ENCODE measurements at regions not wholly inside any gene's neighbourhood (a gene's known extent, or its start where the extent isn't known, plus 50 kb on each side); places are given as distances from the start of the nearest gene placed in this dataset.

DNA sequence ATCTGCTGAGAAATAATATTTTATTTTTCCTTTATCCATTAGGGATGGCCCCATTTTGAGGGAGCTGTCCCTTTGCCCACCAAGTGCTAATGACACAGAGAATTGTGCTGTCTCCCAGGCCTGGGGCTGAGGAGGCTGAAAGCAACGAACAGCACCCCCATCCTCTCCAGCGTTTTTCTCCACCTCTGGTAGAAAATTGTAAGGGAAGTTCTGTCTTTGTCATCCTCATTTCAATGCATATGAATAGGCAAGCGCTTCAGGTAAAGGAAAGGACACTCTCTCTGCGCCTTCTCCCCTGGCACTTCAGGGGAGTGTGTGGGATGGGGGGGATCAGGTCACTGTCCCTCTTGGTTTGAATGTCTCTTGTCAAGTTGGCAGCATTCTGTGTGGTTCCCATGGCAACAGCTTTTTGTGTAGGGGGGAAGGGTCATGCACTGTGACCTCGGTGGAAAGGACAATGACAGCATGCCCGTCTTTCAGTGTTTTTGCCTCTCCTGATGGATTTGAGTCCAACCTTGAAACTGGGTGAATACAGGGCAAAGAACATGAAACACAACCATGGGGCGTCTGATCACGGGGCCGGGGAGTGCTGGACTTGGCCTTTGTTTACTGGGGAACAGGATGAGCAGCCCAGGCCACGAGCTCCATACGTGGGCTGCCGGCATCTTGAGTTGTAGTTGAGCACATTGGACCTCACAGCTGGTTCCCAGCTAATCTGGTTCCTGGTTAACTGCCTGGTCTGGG is 230.2 kb downstream of the VRK1 start:
- Histone ChIP-seq H3K9me2 (ENCODE audit: insufficient read depth, low read length) (no peaks in the 10 kb centered on the region), H3K79me2 (replicated peaks; ENCODE audit: insufficient read depth, low read length) (no peaks in the 10 kb centered on the region), H3K4me3 (ENCODE audit: low read length) (no peak overlapping the region), H3K36me3 (ENCODE audit: insufficient read depth, low read length) (no peaks in the 10 kb centered on the region), H4K20me1 (ENCODE audit: insufficient read depth) (no peaks in the 10 kb centered on the region), H3K27ac (ENCODE audit: low read length) (no peak overlapping the region), H3K4me2 (ENCODE audit: low read length) (no peak overlapping the region), H3F3A (ENCODE audit: insufficient read depth, low read length, poor library complexity, severe bottlenecking) (no peaks in the 10 kb centered on the region), H3K27me3 (ENCODE audit: insufficient read depth, low read depth, low read length) (peaks cover 3% of the 10 kb centered on the region), H2AFZ (ENCODE audit: low read depth, low read length) (no peak overlapping the region), H3K9ac (ENCODE audit: low read length) (no peak overlapping the region), H3K9me3 (ENCODE audit: low read length) (no peaks in the 10 kb centered on the region)
- TF ChIP-seq MXI1 (conservative IDR thresholded peaks at IDR 0.05; ENCODE audit: poor library complexity, severe bottlenecking) (no peak), POLR2AphosphoS5 (IDR thresholded peaks at IDR 0.05) (no peak), RAD21 (conservative IDR thresholded peaks at IDR 0.05) (no peak), EP300 (conservative IDR thresholded peaks at IDR 0.05; ENCODE audit: poor library complexity, severe bottlenecking) (no peak), SMC3 (conservative IDR thresholded peaks at IDR 0.05; ENCODE audit: poor library complexity) (no peak), EZH2 (IDR thresholded peaks at IDR 0.05; ENCODE audit: borderline replicate concordance, insufficient read depth, low read length, poor library complexity, severe bottlenecking) (no peak), TAF1 (IDR thresholded peaks at IDR 0.05; ENCODE audit: low read depth) (no peak)
- TF ChIP-seq, protein P1, sequence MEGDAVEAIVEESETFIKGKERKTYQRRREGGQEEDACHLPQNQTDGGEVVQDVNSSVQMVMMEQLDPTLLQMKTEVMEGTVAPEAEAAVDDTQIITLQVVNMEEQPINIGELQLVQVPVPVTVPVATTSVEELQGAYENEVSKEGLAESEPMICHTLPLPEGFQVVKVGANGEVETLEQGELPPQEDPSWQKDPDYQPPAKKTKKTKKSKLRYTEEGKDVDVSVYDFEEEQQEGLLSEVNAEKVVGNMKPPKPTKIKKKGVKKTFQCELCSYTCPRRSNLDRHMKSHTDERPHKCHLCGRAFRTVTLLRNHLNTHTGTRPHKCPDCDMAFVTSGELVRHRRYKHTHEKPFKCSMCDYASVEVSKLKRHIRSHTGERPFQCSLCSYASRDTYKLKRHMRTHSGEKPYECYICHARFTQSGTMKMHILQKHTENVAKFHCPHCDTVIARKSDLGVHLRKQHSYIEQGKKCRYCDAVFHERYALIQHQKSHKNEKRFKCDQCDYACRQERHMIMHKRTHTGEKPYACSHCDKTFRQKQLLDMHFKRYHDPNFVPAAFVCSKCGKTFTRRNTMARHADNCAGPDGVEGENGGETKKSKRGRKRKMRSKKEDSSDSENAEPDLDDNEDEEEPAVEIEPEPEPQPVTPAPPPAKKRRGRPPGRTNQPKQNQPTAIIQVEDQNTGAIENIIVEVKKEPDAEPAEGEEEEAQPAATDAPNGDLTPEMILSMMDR (IDR thresholded peaks at IDR 0.05; ENCODE audit: poor library complexity, severe bottlenecking), result no peak
- TF ChIP-seq, protein P2, sequence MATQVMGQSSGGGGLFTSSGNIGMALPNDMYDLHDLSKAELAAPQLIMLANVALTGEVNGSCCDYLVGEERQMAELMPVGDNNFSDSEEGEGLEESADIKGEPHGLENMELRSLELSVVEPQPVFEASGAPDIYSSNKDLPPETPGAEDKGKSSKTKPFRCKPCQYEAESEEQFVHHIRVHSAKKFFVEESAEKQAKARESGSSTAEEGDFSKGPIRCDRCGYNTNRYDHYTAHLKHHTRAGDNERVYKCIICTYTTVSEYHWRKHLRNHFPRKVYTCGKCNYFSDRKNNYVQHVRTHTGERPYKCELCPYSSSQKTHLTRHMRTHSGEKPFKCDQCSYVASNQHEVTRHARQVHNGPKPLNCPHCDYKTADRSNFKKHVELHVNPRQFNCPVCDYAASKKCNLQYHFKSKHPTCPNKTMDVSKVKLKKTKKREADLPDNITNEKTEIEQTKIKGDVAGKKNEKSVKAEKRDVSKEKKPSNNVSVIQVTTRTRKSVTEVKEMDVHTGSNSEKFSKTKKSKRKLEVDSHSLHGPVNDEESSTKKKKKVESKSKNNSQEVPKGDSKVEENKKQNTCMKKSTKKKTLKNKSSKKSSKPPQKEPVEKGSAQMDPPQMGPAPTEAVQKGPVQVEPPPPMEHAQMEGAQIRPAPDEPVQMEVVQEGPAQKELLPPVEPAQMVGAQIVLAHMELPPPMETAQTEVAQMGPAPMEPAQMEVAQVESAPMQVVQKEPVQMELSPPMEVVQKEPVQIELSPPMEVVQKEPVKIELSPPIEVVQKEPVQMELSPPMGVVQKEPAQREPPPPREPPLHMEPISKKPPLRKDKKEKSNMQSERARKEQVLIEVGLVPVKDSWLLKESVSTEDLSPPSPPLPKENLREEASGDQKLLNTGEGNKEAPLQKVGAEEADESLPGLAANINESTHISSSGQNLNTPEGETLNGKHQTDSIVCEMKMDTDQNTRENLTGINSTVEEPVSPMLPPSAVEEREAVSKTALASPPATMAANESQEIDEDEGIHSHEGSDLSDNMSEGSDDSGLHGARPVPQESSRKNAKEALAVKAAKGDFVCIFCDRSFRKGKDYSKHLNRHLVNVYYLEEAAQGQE (IDR thresholded peaks at IDR 0.05; ENCODE audit: borderline replicate concordance), result no peak

DNA sequence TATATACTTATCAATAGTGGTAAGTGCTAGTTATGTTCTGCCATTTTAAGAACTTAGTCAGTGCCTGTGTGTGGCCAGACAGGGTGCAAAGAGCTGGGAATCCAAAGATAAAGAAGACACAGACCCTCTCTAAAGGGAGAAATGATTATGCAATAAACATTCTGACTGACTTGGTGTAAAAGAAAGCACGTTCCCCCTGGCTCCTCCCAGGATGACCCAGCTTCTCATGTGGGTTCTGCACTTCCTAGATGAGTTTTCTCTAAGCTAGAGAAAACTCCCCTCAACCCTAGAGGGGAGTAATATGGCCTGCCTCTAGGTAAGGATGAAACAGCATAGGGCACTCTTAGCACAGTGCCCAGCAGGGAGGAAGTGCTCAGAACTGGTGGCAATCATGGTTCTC is 231.2 kb downstream of the VRK1 start:
- no peaks in the 10 kb centered on the region for H3K79me2 ChIP-seq (replicated peaks; ENCODE audit: insufficient read depth, low read length)
- no peaks in the 10 kb centered on the region for H3K9me3 ChIP-seq (ENCODE audit: low read length)
- no peaks in the 10 kb centered on the region for H3F3A ChIP-seq (ENCODE audit: insufficient read depth, low read length, poor library complexity, severe bottlenecking)
- no peaks in the 10 kb centered on the region for H3K36me3 ChIP-seq (ENCODE audit: insufficient read depth, low read length)
- no peak overlapping the region for H3K9ac ChIP-seq (ENCODE audit: low read length)
- no peaks in the 10 kb centered on the region for H4K20me1 ChIP-seq (ENCODE audit: insufficient read depth)
- no peak overlapping the region for H3K4me2 ChIP-seq (ENCODE audit: low read length)
- H3K27ac ChIP-seq (ENCODE audit: low read length), result no peak overlapping the region
- no peaks in the 10 kb centered on the region for H3K9me2 ChIP-seq (ENCODE audit: insufficient read depth, low read length)
- H2AFZ ChIP-seq (ENCODE audit: low read depth, low read length), result no peak overlapping the region
- TF ChIP-seq MXI1 (conservative IDR thresholded peaks at IDR 0.05; ENCODE audit: poor library complexity, severe bottlenecking), result no peak
- TF ChIP-seq EZH2 (IDR thresholded peaks at IDR 0.05; ENCODE audit: borderline replicate concordance, insufficient read depth, low read length, poor library complexity, severe bottlenecking), result no peak
- no peak for TF ChIP-seq SMC3 (conservative IDR thresholded peaks at IDR 0.05; ENCODE audit: poor library complexity)
- TF ChIP-seq, protein P1 (IDR thresholded peaks at IDR 0.05; ENCODE audit: poor library complexity, severe bottlenecking), result no peak
- no peak for TF ChIP-seq POLR2AphosphoS5 (IDR thresholded peaks at IDR 0.05)
- no peak for TF ChIP-seq EP300 (conservative IDR thresholded peaks at IDR 0.05; ENCODE audit: poor library complexity, severe bottlenecking)
- TF ChIP-seq, protein P2 (IDR thresholded peaks at IDR 0.05; ENCODE audit: borderline replicate concordance), result no peak
- TF ChIP-seq TAF1 (IDR thresholded peaks at IDR 0.05; ENCODE audit: low read depth), result no peak
- TF ChIP-seq RAD21 (conservative IDR thresholded peaks at IDR 0.05), result no peak
- peaks cover 11% of the 10 kb centered on the region for H3K27me3 ChIP-seq (ENCODE audit: insufficient read depth, low read depth, low read length)
- H3K4me3 ChIP-seq (ENCODE audit: low read length), result no peak overlapping the region

Data from neural cell (in vitro differentiated cells).